Activated B cell treated with CpG ODN at 0.5 μM for 24 hours (primary cell): ENCODE measurements at regions not wholly inside any gene's neighbourhood (a gene's known extent, or its start where the extent isn't known, plus 50 kb on each side); places are given as distances from the start of the nearest gene placed in this dataset.

Experiments
- ATAC-seq: fragments of 200-7000 bp; cut with Tn5 transposase; one replicate; pipeline ENCODE4 v1.10.0; 2021; ENCODE audit warnings: low read depth, mild to moderate bottlenecking, moderate library complexity
- CTCF ChIA-PET: fragments of 350-600 bp; sonication (Branson Sonifier 250); formaldehyde crosslinking; loops from one replicate; lab custom pipeline; 2021; ENCODE audit warnings: antibody characterized with exemption; lab: Charles Lee
- POLR2A ChIA-PET: fragments of 350-600 bp; sonication (Branson Sonifier 250); formaldehyde crosslinking; loops from one replicate; lab custom pipeline; 2021; ENCODE audit warnings: antibody characterized with exemption; lab: Charles Lee
- DNase-seq: peaks from one replicate; pipeline ENCODE4 v3.0.0; 2022
- H3K27ac Mint-ChIP-seq: one replicate; pipeline ENCODE4 v1.8.0; 2020; ENCODE audit warnings: mixed read lengths
- H3K27me3 Mint-ChIP-seq: one replicate; pipeline ENCODE4 v1.8.0; 2021; ENCODE audit warnings: mixed read lengths
- H3K36me3 Mint-ChIP-seq: one replicate; pipeline ENCODE4 v1.8.0; 2021; ENCODE audit warnings: low read depth, mixed read lengths
- H3K4me1 Mint-ChIP-seq: one replicate; pipeline ENCODE4 v1.8.0; 2021; ENCODE audit warnings: mixed read lengths
- H3K4me3 Mint-ChIP-seq: one replicate; pipeline ENCODE4 v1.8.0; 2020; ENCODE audit warnings: mild to moderate bottlenecking, mixed read lengths
- H3K9me3 Mint-ChIP-seq: one replicate; pipeline ENCODE4 v1.8.0; 2020; ENCODE audit warnings: mixed read lengths
- CTCF ChIP-seq: fragments of 200-600 bp; IDR thresholded peaks from one replicate; pipeline ENCODE4 v1.8.0; 2022; ENCODE audit warnings: antibody characterized with exemption, mild to moderate bottlenecking
- intact Hi-C: fragments of 100-400 bp; cut with micrococcal nuclease; formaldehyde crosslinking; loops from one replicate; pipeline ENCODE4 v1.15.1; 2024

GRCh38 chr21:15964236-15964855 is 234.6 kb downstream of the USP25 start:
- POLR2A ChIA-PET, result no interaction called here
- no peaks in the 10 kb centered on the region for H3K9me3 Mint-ChIP-seq

GRCh38 chr21:15966231-15966630 is 236.4 kb downstream of the USP25 start:
- no peaks in the 10 kb centered on the region for H3K27me3 Mint-ChIP-seq
- CTCF ChIA-PET, result no interaction called here
- no peaks in the 10 kb centered on the region for H3K36me3 Mint-ChIP-seq
- DNase-seq (no peak), ATAC-seq (no peak)
- H3K9me3 Mint-ChIP-seq, result no peaks in the 10 kb centered on the region
- POLR2A ChIA-PET, result no interaction called here
- H3K27ac Mint-ChIP-seq, result no peak overlapping the region
- intact Hi-C loops, result no loop called here
- H3K4me1 Mint-ChIP-seq, result no peaks in the 10 kb centered on the region
- no peak for TF ChIP-seq CTCF
- H3K4me3 Mint-ChIP-seq, result no peak overlapping the region

More at GRCh38 chr21:15964236-15964855, 234.6 kb downstream of the USP25 start:
- TF ChIP-seq CTCF, result no peak
- H3K27ac Mint-ChIP-seq, result no peak overlapping the region
- no peaks in the 10 kb centered on the region for H3K4me1 Mint-ChIP-seq
- CTCF ChIA-PET, result no interaction called here
- no peaks in the 10 kb centered on the region for H3K27me3 Mint-ChIP-seq
- DNase-seq (no peak), ATAC-seq (no peak)
- H3K36me3 Mint-ChIP-seq, result no peaks in the 10 kb centered on the region
- intact Hi-C loops, result no loop called here
- H3K4me3 Mint-ChIP-seq, result no peak overlapping the region

- no peaks in the 10 kb centered on the region for H3K36me3 Mint-ChIP-seq
- H3K9me3 Mint-ChIP-seq, result no peaks in the 10 kb centered on the region
- H3K4me1 Mint-ChIP-seq, result no peaks in the 10 kb centered on the region
- intact Hi-C loops, result no loop called here
- no peak overlapping the region for H3K27ac Mint-ChIP-seq
- ChIA-PET POLR2A (no interaction called here), CTCF (no interaction called here)
- H3K27me3 Mint-ChIP-seq, result no peaks in the 10 kb centered on the region
- DNase-seq, result no peak
- no peak for ATAC-seq
- no peak for TF ChIP-seq CTCF
- H3K4me3 Mint-ChIP-seq, result no peak overlapping the region
Observed at GRCh38 chr21:15966651-15967050, 236.9 kb downstream of the USP25 start.

- Mint-ChIP-seq H3K4me1 (no peaks in the 10 kb centered on the region), H3K36me3 (no peaks in the 10 kb centered on the region), H3K27ac (no peak overlapping the region), H3K27me3 (no peaks in the 10 kb centered on the region), H3K9me3 (no peaks in the 10 kb centered on the region), H3K4me3 (no peak overlapping the region)
- ChIA-PET CTCF (no interaction called here), POLR2A (no interaction called here)
- ATAC-seq, result no peak
- TF ChIP-seq CTCF, result no peak
- intact Hi-C loops, result no loop called here
- no peak for DNase-seq
Observed at GRCh38 chr21:15967661-15968060, 237.9 kb downstream of the USP25 start.

GRCh38 chr21:15968776-15969310 is 239.1 kb downstream of the USP25 start:
- no peak for TF ChIP-seq CTCF
- Mint-ChIP-seq H3K9me3 (no peaks in the 10 kb centered on the region), H3K4me1 (no peaks in the 10 kb centered on the region), H3K27ac (no peak overlapping the region), H3K4me3 (no peak overlapping the region), H3K27me3 (no peaks in the 10 kb centered on the region), H3K36me3 (no peaks in the 10 kb centered on the region)
- CTCF ChIA-PET, result no interaction called here
- no peak for DNase-seq
- no peak for ATAC-seq
- intact Hi-C loops, result no loop called here
- POLR2A ChIA-PET, result no interaction called here
